RWPE1 (cell line): ENCODE measurements at regions not wholly inside any gene's neighbourhood (a gene's known extent, or its start where the extent isn't known, plus 50 kb on each side); places are given as distances from the start of the nearest gene placed in this dataset.

Source experiments
- CTCF ChIA-PET: fragments of 350-600 bp; sonication (Branson Sonifier 250); formaldehyde crosslinking; extraction: SDS; loops from one replicate; lab custom pipeline; 2021; lab: Yijun Ruan, JAX
- POLR2A ChIA-PET: fragments of 400-600 bp; formaldehyde crosslinking; extraction: SDS; loops from one replicate; lab custom pipeline; 2020; ENCODE audit warnings: antibody characterized with exemption; ENCODE audit not compliant: low non-redundant PET; lab: Yijun Ruan, JAX
- DNase-seq: peaks from one replicate; pipeline ENCODE4 v3.0.0; 2012; ENCODE audit warnings: low spot score
- H3K27ac ChIP-seq: fragments of 450-650 bp; 2 replicates; pipeline ENCODE4 v1.5.1; 2017
- CTCF ChIP-seq: fragments of 450-650 bp; conservative IDR thresholded peaks from 2 replicates; pipeline ENCODE4 v1.5.1; 2017; ENCODE audit warnings: low read depth, mild to moderate bottlenecking

GRCh38 chr9:105146677-105147076 lies 97.8 kb upstream of the SLC44A1 start:
- no peak for DNase-seq
- ChIA-PET CTCF (interaction anchor here (0.6 kb wide), 2 partner anchors 249 to 283 kb away, joined by 3 read pairs; no protein-coding TSS in a partner anchor), POLR2A (no interaction called here)
- no peak overlapping the region for H3K27ac ChIP-seq
- no peak for TF ChIP-seq CTCF

- TF ChIP-seq CTCF, result no peak
- no peak for DNase-seq
- ChIA-PET POLR2A (no interaction called here), CTCF (interaction anchor here (0.5 to 0.6 kb wide), 4 partner anchors 9 to 411 kb away, joined by 3 to 4 read pairs (median 3); no protein-coding TSS in a partner anchor)
- H3K27ac ChIP-seq, result no peak overlapping the region
Measured at GRCh38 chr9:105147110-105147871, 97.2 kb upstream of the SLC44A1 start.

- no peak for TF ChIP-seq CTCF
- no peak overlapping the region for H3K27ac ChIP-seq
- CTCF ChIA-PET, result interaction anchor here (0.7 kb wide), 1 partner anchor 89 kb away, joined by 3 read pairs; no protein-coding TSS in a partner anchor
- POLR2A ChIA-PET, result no interaction called here
- no peak for DNase-seq
Measured at GRCh38 chr9:105148328-105149006, 96.0 kb upstream of the SLC44A1 start.

- peak; percentile 68 for DNase-seq
- POLR2A ChIA-PET, result no interaction called here
Measured at GRCh38 chr9:105150991-105151685, 93.3 kb upstream of the SLC44A1 start.

GRCh38 chr9:105151686-105151995 lies 92.8 kb upstream of the SLC44A1 start:
- ChIA-PET POLR2A (no interaction called here), CTCF (no interaction called here)
- H3K27ac ChIP-seq, result no peak overlapping the region
- no peak for TF ChIP-seq CTCF
- no peak for DNase-seq

More at GRCh38 chr9:105150991-105151685, 93.3 kb upstream of the SLC44A1 start:
- H3K27ac ChIP-seq, result no peak overlapping the region
- CTCF ChIA-PET, result interaction anchor here (0.5 to 1.0 kb wide), 2 partner anchors 8 to 224 kb away, joined by 3 read pairs; no protein-coding TSS in a partner anchor
- TF ChIP-seq CTCF, result no peak

- no peak for TF ChIP-seq CTCF
- no peak overlapping the region for H3K27ac ChIP-seq
- POLR2A ChIA-PET, result no interaction called here
- peak; percentile 66 for DNase-seq
- CTCF ChIA-PET, result interaction anchor here (0.5 to 1.9 kb wide), 3 partner anchors 33 to 292 kb away, joined by 3 to 10 read pairs (median 5); no protein-coding TSS in a partner anchor
Measured at GRCh38 chr9:105154723-105155191, 89.7 kb upstream of the SLC44A1 start.
